NCI-H1092 (cell line): ENCODE measurements at regions not wholly inside any gene's neighbourhood (a gene's known extent, or its start where the extent isn't known, plus 50 kb on each side); places are given as distances from the start of the nearest gene placed in this dataset.
"Not testable (repeated sequence)": the region's sequence is repeated elsewhere in the genome, so short reads cannot be mapped to it uniquely, and the experiment has no call there.

ENCODE experiments used
- DNase-seq: peaks from one replicate; lab custom pipeline; 2025; lab: John Stamatoyannopoulos, UW

GRCh38 chr1:209109001-209109785, 474.3 kb upstream of the CAMK1G start:
- no peak for DNase-seq

- no peak for DNase-seq
Observed at GRCh38 chr1:209113521-209113920, 470.0 kb upstream of the CAMK1G start.

GRCh38 chr1:209116705-209117104, 466.8 kb upstream of the CAMK1G start:
- DNase-seq, result no peak

DNA sequence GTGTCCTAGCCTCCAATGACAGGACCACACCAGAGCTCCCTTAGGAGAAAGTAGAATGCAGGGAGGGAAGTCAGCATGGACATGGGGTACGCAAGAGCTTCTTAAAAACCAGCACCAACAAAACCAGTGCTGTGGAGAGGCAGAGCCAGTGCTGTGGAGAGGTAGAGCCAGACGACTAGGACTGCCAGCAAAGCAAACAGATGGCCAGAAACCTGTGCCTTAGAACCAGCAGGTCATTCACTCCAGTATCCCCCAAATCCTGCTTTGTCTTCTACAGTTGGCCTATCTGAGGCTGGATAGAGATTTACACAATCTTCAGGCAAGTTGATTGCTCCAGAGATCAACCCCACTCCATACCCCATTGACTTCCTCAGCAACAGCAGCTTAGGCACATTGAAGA, 459.9 kb upstream of the CAMK1G start:
- no peak for DNase-seq

DNA sequence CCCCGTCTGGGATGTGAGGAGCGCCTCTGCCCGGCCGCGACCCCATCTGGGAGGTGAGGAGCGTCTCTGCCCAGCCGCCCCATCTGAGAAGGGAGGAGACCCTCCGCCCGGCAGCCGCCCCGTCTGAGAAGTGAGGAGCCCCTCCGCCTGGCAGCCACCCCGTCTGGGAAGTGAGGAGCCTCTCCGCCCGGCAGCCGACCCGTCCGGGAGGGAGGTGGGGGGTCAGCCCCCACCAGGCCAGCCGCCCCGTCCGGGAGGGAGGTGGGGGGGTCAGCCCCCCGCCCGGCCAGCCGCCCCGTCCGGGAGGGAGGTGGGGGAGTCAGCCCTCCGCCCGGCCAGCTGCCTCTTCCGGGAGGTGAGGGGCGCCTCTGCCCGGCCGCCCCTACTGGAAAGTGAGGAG, 454.4 kb upstream of the CAMK1G start:
- DNase-seq, result not testable (repeated sequence)

GRCh38 chr1:209130886-209131285, 452.6 kb upstream of the CAMK1G start:
- DNase-seq, result no peak

DNA sequence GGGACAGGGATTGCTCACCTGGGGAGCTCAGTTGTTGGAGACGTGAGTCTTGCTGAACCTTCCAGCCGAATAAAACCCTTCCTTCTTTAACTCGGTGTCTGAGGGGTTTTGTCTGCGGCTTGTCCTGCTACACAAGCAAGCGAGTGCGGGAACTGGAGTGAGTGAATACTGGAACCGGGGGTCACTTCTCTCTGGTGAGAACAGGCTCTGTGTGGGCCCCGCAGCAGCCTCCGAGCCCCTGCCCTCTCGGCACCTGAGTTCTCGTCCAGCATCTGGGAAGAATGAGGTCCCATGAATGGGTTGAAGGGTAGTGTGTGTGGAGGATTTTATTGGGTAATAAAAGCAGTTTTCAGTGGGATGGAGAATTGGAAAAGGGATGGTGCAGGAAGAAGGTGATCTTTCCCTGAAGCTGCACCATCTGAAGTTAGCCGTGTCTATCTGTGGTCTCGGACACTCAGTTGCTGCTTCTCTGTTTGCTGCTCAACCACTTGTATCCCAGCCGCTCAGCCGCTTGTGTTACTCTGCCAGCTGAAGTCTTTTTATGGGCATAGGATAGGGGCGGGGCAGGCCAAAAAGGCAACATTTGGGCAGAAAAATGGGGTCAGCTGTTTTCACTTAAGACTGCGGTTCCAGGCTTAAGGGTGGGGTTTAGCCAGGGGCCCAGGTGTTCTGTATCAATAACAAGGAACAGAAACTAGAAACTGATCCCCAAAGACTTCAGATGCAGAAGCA, 450.6 kb upstream of the CAMK1G start:
- no peak for DNase-seq

- DNase-seq, result no peak
Observed at GRCh38 chr1:209134001-209134400, 449.5 kb upstream of the CAMK1G start.

GRCh38 chr1:209143916-209144315, 439.6 kb upstream of the CAMK1G start:
- DNase-seq, result no peak

- no peak for DNase-seq
Observed at GRCh38 chr1:209150114-209150513, 433.4 kb upstream of the CAMK1G start.

DNA sequence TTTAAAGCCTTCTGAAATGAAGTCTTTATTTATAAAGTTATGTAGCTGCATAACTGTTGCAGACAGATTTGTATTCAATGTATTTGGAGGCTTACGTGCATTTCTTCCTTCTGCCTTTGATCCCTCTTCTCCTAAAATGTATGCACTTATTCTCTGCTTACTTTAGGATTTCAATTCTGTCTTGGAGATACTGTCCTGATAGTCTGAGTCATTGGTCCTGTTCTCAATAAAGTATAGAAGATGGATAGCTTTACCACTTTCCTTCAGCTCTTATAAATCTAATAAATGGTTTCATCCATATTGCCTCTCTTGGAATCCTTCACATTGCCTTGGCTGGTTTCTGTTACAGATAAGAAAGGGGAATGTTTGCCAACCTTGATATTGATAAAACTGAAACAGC, 430.1 kb upstream of the CAMK1G start:
- no peak for DNase-seq

GRCh38 chr1:209154912-209155311, 428.6 kb upstream of the CAMK1G start:
- no peak for DNase-seq

DNA sequence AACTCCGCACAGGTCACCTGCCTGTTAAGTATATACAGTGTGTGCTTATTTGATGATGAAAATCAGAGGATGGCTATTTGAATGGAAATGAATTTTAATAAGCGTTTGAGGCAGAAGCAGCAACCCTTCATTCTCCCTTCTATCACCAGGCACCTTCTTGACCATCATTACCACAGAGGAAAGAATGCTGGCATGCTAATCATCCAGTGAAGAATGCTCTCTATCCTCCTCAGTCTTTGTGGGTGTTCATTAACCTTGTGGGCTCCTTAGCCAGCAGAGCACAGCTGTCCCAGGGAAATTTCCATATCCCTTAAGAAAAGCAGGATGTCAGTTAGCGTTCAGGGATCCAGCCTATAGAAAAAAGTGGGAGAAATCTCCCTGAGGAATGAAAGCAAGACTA, 428.0 kb upstream of the CAMK1G start:
- no peak for DNase-seq

DNA sequence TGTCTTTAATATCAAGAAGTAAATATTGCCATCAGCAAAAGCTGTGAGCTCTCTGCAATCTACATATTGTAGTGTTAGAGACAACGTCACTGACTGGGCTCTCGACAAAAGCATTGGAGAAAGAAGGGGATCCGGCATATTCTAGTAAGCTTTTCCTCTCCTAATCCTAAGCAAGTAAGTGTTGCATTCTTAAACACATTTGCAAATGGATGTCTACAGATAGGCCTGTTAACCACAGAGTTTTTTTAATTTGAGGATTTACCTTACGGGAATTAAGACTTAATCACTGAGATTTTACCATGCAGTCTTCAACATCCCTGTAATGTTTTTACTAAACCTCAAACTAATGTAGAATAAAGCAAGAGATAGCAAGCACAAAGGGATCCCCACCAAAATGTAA, 426.5 kb upstream of the CAMK1G start:
- no peak for DNase-seq

DNA sequence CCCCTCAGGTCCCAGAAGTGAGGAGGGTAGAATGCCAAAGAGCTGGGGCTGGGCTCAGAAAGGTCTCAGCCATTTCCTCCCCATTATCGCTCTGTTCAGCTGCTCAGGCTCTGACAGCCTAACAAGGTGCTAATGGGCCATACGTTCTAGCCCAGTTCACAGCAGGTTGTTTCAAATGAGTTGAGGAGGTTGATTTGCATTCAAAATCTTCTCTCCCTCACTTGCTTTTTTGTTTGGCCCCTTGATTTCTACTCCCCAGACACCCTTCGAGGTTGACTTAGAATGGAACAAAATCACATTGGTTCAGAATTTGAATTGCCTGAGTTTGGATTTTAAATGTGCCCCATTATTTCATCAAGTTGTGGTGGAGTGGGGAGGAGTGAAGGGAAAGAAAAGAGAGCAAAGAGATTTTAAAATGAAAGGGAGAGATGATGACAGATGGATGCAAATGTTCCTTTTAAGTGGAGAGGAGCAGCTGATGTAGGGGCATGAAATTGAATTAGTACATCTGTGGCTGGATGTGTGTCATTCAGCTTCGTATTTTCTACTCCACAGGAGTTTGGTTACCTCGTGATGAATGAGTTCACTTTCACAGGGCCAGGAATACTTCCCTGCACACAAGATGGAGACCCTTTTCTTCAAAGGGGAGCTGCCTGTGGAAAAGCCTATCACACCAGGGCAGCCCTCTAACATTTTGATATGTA, 425.8 kb upstream of the CAMK1G start:
- no peak for DNase-seq

DNA sequence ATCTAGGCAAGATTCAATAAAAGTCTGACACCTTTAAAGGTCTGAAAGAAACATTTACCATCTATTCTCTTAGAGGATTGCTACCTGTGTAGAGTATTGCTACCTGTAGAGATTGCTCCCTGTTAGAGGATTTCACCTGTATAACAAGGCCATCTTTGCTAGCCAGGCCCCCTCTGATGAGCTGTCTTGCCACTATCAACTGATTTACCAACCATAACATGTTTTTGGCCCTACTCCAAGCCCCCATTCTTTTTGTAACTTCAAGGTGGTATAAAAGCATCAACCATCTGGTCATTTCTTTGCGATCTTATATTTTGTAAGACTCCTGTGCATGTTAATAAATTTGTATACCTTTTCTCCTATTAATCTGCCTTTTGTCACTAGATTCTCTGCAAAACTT, 424.7 kb upstream of the CAMK1G start:
- DNase-seq, result no peak

GRCh38 chr1:209160230-209160629, 423.3 kb upstream of the CAMK1G start:
- DNase-seq, result no peak

DNA sequence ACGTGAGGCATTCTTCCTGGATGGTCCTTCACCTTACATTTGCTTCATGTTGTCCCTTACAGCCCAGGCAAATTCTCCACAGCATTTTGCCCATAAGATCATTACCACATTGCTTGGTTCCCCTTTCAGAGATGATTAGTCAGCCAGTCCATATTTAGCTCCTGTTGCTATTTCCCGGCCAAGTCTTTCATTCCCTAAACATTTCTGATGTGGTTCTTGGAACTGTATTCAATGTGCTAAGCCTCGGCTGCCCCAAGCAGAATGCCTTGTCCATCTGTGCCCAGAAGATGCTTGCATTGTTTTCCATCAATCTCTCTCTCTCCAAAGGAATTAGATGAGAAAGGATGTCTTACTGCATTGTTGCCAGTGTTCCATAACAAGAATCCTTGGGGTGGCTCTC, 420.9 kb upstream of the CAMK1G start:
- DNase-seq, result no peak

- DNase-seq, result no peak
Observed at GRCh38 chr1:209168204-209168603, 415.3 kb upstream of the CAMK1G start.

GRCh38 chr1:209171151-209171550, 412.4 kb upstream of the CAMK1G start:
- no peak for DNase-seq

GRCh38 chr1:209172286-209172685, 411.2 kb upstream of the CAMK1G start:
- no peak for DNase-seq

DNA sequence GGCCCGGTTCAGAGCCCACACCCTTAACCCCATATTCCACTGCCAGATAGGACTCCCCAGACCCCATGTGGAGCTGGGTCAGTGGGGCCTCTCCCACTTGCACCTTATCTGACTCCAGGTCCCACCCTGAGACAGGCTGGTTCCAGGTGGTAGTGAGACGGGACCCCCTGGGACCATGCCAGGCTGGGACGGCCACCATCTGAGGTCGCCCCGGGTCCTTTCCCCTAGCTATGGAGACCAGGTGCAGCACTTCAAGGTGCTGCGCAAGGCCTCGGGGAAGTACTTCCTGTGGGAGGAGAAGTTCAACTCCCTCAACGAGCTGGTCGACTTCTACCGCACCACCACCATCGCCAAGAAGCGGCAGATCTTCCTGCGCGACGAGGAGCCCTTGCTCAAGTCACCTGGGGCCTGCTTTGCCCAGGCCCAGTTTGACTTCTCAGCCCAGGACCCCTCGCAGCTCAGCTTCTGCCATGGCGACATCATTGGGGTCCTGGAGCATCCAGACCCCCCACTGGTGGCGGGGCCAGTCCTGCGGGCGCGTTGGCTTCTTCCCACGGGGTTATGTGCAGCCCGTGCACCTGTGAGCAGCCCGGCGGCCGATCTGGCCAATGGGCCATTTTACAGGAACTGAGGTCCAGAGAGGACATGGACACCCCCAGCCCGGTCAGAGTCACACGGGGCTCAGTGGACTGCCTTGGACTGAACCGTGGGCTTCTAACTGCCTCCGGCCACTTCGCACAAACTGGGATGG, 410.5 kb upstream of the CAMK1G start:
- not testable (repeated sequence) for DNase-seq
